ENCODE measurements at regions not wholly inside any gene's neighbourhood (a gene's known extent, or its start where the extent isn't known, plus 50 kb on each side); places are given as distances from the start of the nearest gene placed in this dataset.

- DNase-seq: no peak
Measured at GRCh38 chr4:41394481-41394894, 137.8 kb downstream of the UCHL1 start.

GRCh38 chr4:41396214-41396613 is 139.5 kb downstream of the UCHL1 start:
- DNase-seq: no peak

- DNase-seq: no peak
Measured at GRCh38 chr4:41396869-41397268, 140.1 kb downstream of the UCHL1 start.

- DNase-seq: no peak
Measured at GRCh38 chr4:41399231-41399630, 138.7 kb upstream of the LIMCH1 start.

GRCh38 chr4:41400296-41400695 is 137.7 kb upstream of the LIMCH1 start:
- DNase-seq: no peak

- DNase-seq: no peak
Measured at GRCh38 chr4:41405464-41406112, 132.4 kb upstream of the LIMCH1 start.

GRCh38 chr4:41406113-41406516 is 131.8 kb upstream of the LIMCH1 start:
- DNase-seq: no peak

GRCh38 chr4:41408150-41408549 is 129.8 kb upstream of the LIMCH1 start:
- DNase-seq: no peak

GRCh38 chr4:41408859-41409593 is 128.9 kb upstream of the LIMCH1 start:
- DNase-seq: no peak

GRCh38 chr4:41409594-41409895 is 128.4 kb upstream of the LIMCH1 start:
- DNase-seq: no peak

- DNase-seq: no peak
Measured at GRCh38 chr4:41410049-41410448, 127.9 kb upstream of the LIMCH1 start.

GRCh38 chr4:41413670-41414411 is 124.1 kb upstream of the LIMCH1 start:
- DNase-seq: no peak

GRCh38 chr4:41414412-41414779 is 123.6 kb upstream of the LIMCH1 start:
- DNase-seq: no peak

GRCh38 chr4:41418444-41418843 is 119.5 kb upstream of the LIMCH1 start:
- no peak for DNase-seq

GRCh38 chr4:41420541-41420940 is 117.4 kb upstream of the LIMCH1 start:
- DNase-seq: no peak

- DNase-seq: no peak
Measured at GRCh38 chr4:41423117-41423516, 114.8 kb upstream of the LIMCH1 start.

- DNase-seq: no peak
Measured at GRCh38 chr4:41424522-41424921, 113.4 kb upstream of the LIMCH1 start.

GRCh38 chr4:41425650-41426049 is 112.3 kb upstream of the LIMCH1 start:
- DNase-seq: no peak

GRCh38 chr4:41426539-41426938 is 111.4 kb upstream of the LIMCH1 start:
- no peak for DNase-seq

GRCh38 chr4:41427306-41427882 is 110.6 kb upstream of the LIMCH1 start:
- DNase-seq: no peak

GRCh38 chr4:41427931-41428600 is 109.9 kb upstream of the LIMCH1 start:
- no peak for DNase-seq

GRCh38 chr4:41428601-41429279 is 109.2 kb upstream of the LIMCH1 start:
- no peak for DNase-seq

- peak; percentile 36 for DNase-seq
Measured at GRCh38 chr4:41429280-41429669, 108.7 kb upstream of the LIMCH1 start.

Measured in NCI-H1092 (cell line).